Osteoblast (primary cell): ENCODE measurements at regions not wholly inside any gene's neighbourhood (a gene's known extent, or its start where the extent isn't known, plus 50 kb on each side); places are given as distances from the start of the nearest gene placed in this dataset.

ENCODE experiments used
- DNase-seq: peaks from one replicate; pipeline ENCODE4 v3.0.0; 2011; ENCODE audit warnings: low spot score, mixed read lengths; ENCODE audit not compliant: insufficient read length; ENCODE audit errors: missing footprints
- H2AFZ ChIP-seq: 2 replicates; pipeline ENCODE4 v1.6.0; 2011; ENCODE audit warnings: mild to moderate bottlenecking, low read length
- H3K27ac ChIP-seq: 2 replicates; pipeline ENCODE4 v1.5.1; 2011; ENCODE audit warnings: mild to moderate bottlenecking, low read depth, low read length, moderate library complexity
- H3K27me3 ChIP-seq: 2 replicates; pipeline ENCODE4 v1.6.0; 2012; ENCODE audit warnings: mild to moderate bottlenecking, control low read depth, inconsistent platforms, low read length, moderate library complexity; ENCODE audit not compliant: insufficient read depth
- H3K36me3 ChIP-seq: 2 replicates; pipeline ENCODE4 v1.5.1; 2011; ENCODE audit warnings: mild to moderate bottlenecking, low read length, control low read depth, moderate library complexity; ENCODE audit not compliant: insufficient read depth
- H3K4me1 ChIP-seq: 2 replicates; pipeline ENCODE4 v1.5.1; 2011; ENCODE audit warnings: mild to moderate bottlenecking, low read length, control low read depth, moderate library complexity; ENCODE audit not compliant: insufficient read depth
- H3K4me2 ChIP-seq: 2 replicates; pipeline ENCODE4 v1.6.0; 2011; ENCODE audit warnings: mild to moderate bottlenecking, low read length; ENCODE audit not compliant: insufficient read depth
- H3K4me3 ChIP-seq: fragments of 200-600 bp; sonication (generic); 3 replicates; pipeline ENCODE4 v1.5.1; 2012; ENCODE audit warnings: mild to moderate bottlenecking, low read length, inconsistent platforms; ENCODE audit not compliant: insufficient read depth
- H3K79me2 ChIP-seq: 2 replicates; pipeline ENCODE4 v1.6.0; 2012; ENCODE audit warnings: mild to moderate bottlenecking, low read length, control low read depth, inconsistent platforms; ENCODE audit not compliant: insufficient read depth
- H3K9me3 ChIP-seq: 2 replicates; pipeline ENCODE4 v1.5.1; 2011; ENCODE audit warnings: low read depth, low read length, control low read depth
- H4K20me1 ChIP-seq: 2 replicates; pipeline ENCODE4 v1.6.0; 2012; ENCODE audit warnings: mild to moderate bottlenecking, low read length, control low read depth; ENCODE audit not compliant: insufficient read depth
- CTCF ChIP-seq: IDR thresholded peaks from 2 replicates; pipeline ENCODE4 v1.5.1; 2011; ENCODE audit warnings: mild to moderate bottlenecking, low read depth, low read length, moderate library complexity; ENCODE audit errors: extremely low read depth

- Histone ChIP-seq H3K4me2 (no peak overlapping the region), H3K27me3 (no peaks in the 10 kb centered on the region), H3K36me3 (no peaks in the 10 kb centered on the region), H4K20me1 (no peaks in the 10 kb centered on the region), H3K4me1 (no peaks in the 10 kb centered on the region), H3K4me3 (no peak overlapping the region), H3K79me2 (no peaks in the 10 kb centered on the region), H3K9me3 (peaks cover 2% of the 10 kb centered on the region), H3K27ac (no peak overlapping the region), H2AFZ (no peak overlapping the region)
- TF ChIP-seq CTCF, result no peak
- DNase-seq, result no peak
Measured at GRCh38 chr18:40670668-40671375, 1284.2 kb upstream of the PIK3C3 start.

DNA sequence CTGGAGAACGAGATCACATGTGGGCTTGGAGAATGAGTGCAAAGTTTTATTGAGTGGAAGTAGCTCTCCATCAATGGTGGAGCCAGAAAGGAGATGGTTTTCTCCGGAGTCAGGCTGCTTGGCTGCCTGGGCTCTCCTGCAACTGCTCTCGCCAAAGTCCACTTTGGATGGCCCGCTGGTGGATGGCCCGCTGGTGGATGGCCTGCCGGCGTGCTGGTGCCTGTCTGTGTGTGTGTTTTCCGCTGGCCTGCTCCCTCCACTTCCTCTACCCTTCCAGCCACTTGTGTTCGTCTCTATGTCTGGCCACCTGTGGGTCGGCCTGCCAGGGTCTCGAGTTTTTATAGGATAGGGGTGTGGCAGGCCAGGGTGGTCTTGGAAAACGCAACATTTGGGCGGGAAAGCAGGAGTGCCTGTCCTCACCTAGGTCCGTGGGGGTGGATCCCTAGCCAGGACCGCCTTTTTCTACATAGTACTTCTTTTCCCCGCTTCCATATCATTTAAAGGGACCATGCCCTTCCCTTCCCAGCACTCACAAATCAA, 1292.1 kb upstream of the PIK3C3 start:
- no peak for TF ChIP-seq CTCF
- Histone ChIP-seq H4K20me1 (no peaks in the 10 kb centered on the region), H3K36me3 (no peaks in the 10 kb centered on the region), H3K4me3 (no peak overlapping the region), H3K79me2 (no peaks in the 10 kb centered on the region), H3K4me2 (no peak overlapping the region), H3K4me1 (no peaks in the 10 kb centered on the region), H3K27me3 (no peaks in the 10 kb centered on the region), H3K27ac (no peak overlapping the region), H2AFZ (no peak overlapping the region), H3K9me3 (no peaks in the 10 kb centered on the region)
- DNase-seq, result no peak

DNA sequence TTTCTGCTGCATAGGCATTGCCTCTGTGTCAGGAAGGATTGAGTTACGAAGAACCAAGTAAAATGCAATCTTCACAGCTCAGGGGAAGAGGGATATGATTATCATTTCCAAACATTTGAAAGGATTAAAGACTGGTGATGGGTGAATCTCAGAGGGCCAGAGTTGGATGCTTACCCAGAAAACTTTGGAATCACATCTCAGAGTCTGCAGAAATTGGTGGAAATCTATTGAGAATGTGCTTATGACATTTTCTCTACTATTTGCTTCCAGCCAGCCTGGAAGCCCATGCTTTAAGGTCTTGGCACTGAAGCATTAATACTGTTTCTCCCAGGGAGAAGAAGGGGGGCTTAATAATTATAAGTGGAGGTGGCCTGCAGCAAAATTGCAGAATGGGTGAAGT, 1301.4 kb upstream of the PIK3C3 start:
- no peaks in the 10 kb centered on the region for H3K9me3 ChIP-seq
- H3K79me2 ChIP-seq, result no peaks in the 10 kb centered on the region
- no peak for TF ChIP-seq CTCF
- no peaks in the 10 kb centered on the region for H3K36me3 ChIP-seq
- H4K20me1 ChIP-seq, result no peaks in the 10 kb centered on the region
- H2AFZ ChIP-seq, result no peak overlapping the region
- no peaks in the 10 kb centered on the region for H3K27me3 ChIP-seq
- no peak for DNase-seq
- H3K4me3 ChIP-seq, result no peak overlapping the region
- H3K27ac ChIP-seq, result no peak overlapping the region
- H3K4me1 ChIP-seq, result no peaks in the 10 kb centered on the region
- H3K4me2 ChIP-seq, result no peak overlapping the region

- TF ChIP-seq CTCF, result no peak
- no peak overlapping the region for H3K27ac ChIP-seq
- DNase-seq, result no peak
- no peaks in the 10 kb centered on the region for H3K9me3 ChIP-seq
- H3K4me2 ChIP-seq, result no peak overlapping the region
- H4K20me1 ChIP-seq, result no peaks in the 10 kb centered on the region
- H3K36me3 ChIP-seq, result no peaks in the 10 kb centered on the region
- no peak overlapping the region for H2AFZ ChIP-seq
- no peaks in the 10 kb centered on the region for H3K27me3 ChIP-seq
- no peak overlapping the region for H3K4me3 ChIP-seq
- no peaks in the 10 kb centered on the region for H3K79me2 ChIP-seq
- H3K4me1 ChIP-seq, result no peaks in the 10 kb centered on the region
Measured at GRCh38 chr18:40652321-40652720, 1302.7 kb upstream of the PIK3C3 start.
